WERI-Rb-1 (cell line): ENCODE measurements at regions not wholly inside any gene's neighbourhood (a gene's known extent, or its start where the extent isn't known, plus 50 kb on each side); places are given as distances from the start of the nearest gene placed in this dataset.

ENCODE experiments used
- DNase-seq: peaks from one replicate; pipeline ENCODE4 v3.0.0-alpha.2; 2020
- H3K27ac ChIP-seq: fragments of 250-450 bp; sonication (Bioruptor Pico); 2 replicates; pipeline ENCODE4 v1.5.1; 2020; ENCODE audit warnings: mild to moderate bottlenecking, moderate library complexity
- H3K27me3 ChIP-seq: fragments of 250-450 bp; sonication (Bioruptor Pico); 2 replicates; pipeline ENCODE4 v1.5.1; 2021; ENCODE audit warnings: mild to moderate bottlenecking, low read depth, moderate library complexity; ENCODE audit not compliant: insufficient read depth, severe bottlenecking
- H3K36me3 ChIP-seq: fragments of 250-450 bp; sonication (Bioruptor Pico); 2 replicates; pipeline ENCODE4 v1.5.1; 2020; ENCODE audit warnings: mild to moderate bottlenecking, moderate library complexity
- H3K4me3 ChIP-seq: 2 replicates; pipeline ENCODE4 v1.5.1; 2011; ENCODE audit warnings: low read depth, mild to moderate bottlenecking, control low read depth, low read length
- H3K9me3 ChIP-seq: fragments of 250-450 bp; sonication (Bioruptor Pico); 2 replicates; pipeline ENCODE4 v1.5.1; 2021; ENCODE audit warnings: mild to moderate bottlenecking, moderate library complexity; ENCODE audit not compliant: severe bottlenecking
- TF ChIP-seq, protein P1 (sequence below): IDR thresholded peaks from 2 replicates; pipeline ENCODE4 v1.5.1; 2011; ENCODE audit warnings: low read depth, mild to moderate bottlenecking, control low read depth, inconsistent platforms, low read length

DNA sequence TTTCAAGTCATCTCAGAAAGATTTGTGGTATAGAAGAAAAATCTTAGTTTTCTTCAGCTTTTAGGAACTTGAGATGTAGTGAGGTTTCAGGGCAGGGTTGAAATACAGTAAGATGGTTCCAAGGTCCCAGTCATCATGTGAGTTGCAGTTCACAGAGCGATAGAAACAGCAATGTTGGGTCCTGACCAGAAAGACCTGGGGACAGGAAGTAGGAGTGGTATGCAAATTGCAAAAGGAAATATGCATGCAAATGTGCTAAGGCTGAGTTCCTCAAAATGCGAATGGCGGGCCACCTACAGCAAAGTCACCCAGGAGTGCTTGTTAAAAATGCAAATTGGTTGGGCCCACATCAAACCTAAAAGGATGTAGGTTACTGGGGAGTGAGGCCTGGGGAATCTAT lies 1032.7 kb upstream of the TENM4 start:
- no peak overlapping the region for H3K4me3 ChIP-seq
- TF ChIP-seq, protein P1, sequence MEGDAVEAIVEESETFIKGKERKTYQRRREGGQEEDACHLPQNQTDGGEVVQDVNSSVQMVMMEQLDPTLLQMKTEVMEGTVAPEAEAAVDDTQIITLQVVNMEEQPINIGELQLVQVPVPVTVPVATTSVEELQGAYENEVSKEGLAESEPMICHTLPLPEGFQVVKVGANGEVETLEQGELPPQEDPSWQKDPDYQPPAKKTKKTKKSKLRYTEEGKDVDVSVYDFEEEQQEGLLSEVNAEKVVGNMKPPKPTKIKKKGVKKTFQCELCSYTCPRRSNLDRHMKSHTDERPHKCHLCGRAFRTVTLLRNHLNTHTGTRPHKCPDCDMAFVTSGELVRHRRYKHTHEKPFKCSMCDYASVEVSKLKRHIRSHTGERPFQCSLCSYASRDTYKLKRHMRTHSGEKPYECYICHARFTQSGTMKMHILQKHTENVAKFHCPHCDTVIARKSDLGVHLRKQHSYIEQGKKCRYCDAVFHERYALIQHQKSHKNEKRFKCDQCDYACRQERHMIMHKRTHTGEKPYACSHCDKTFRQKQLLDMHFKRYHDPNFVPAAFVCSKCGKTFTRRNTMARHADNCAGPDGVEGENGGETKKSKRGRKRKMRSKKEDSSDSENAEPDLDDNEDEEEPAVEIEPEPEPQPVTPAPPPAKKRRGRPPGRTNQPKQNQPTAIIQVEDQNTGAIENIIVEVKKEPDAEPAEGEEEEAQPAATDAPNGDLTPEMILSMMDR, result no peak
- H3K36me3 ChIP-seq, result no peaks in the 10 kb centered on the region
- peaks cover 31% of the 10 kb centered on the region for H3K27me3 ChIP-seq
- DNase-seq, result no peak
- H3K27ac ChIP-seq, result no peak overlapping the region
- H3K9me3 ChIP-seq, result no peaks in the 10 kb centered on the region

DNA sequence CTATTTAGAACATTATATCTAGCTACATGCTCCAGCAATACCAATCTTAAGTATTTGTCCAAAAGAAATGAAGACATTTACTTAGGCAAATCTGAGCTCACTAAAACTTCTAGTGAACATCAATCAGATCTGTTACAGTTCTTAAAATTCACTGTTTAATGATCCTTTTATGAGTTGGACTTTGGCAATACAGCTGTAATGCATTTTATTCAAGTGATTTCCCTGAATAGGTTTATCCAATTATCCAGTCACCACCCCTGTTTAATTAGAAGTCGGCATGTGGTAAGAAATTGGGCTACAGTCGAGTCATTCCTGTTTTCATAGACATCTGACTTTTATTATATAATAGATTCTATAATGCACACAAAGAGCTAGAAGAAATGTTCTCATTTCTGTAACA lies 1029.0 kb upstream of the TENM4 start:
- H3K9me3 ChIP-seq, result no peaks in the 10 kb centered on the region
- H3K4me3 ChIP-seq, result no peak overlapping the region
- TF ChIP-seq, protein P1, result no peak

DNA sequence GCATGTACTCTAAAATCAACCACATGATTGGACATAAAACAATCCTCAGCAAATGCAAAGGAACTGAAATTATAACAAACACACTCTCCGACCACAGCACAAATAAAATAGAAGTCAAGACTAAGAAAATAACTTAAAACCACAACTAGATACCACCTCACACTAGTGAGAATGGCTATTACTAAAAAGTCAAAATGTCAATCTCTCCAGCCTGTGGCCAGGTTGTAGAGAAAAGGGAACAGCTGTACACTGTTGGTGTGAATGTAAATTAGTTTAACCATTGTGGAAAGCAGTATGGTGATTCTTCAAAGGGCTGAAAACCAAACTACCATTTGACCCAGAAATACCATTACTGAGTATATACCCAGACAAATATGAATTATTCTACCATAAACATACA lies 1025.7 kb upstream of the TENM4 start:
- peaks cover 9% of the 10 kb centered on the region for H3K27me3 ChIP-seq
- H3K36me3 ChIP-seq, result no peaks in the 10 kb centered on the region
- H3K4me3 ChIP-seq, result no peak overlapping the region
- TF ChIP-seq, protein P1, result no peak
- no peaks in the 10 kb centered on the region for H3K9me3 ChIP-seq
- no peak for DNase-seq
- H3K27ac ChIP-seq, result no peak overlapping the region

More for the DNA sequence above, 1029.0 kb upstream of the TENM4 start:
- Histone ChIP-seq H3K27ac (no peak overlapping the region), H3K27me3 (peaks cover 12% of the 10 kb centered on the region), H3K36me3 (no peaks in the 10 kb centered on the region)
- no peak for DNase-seq

DNA sequence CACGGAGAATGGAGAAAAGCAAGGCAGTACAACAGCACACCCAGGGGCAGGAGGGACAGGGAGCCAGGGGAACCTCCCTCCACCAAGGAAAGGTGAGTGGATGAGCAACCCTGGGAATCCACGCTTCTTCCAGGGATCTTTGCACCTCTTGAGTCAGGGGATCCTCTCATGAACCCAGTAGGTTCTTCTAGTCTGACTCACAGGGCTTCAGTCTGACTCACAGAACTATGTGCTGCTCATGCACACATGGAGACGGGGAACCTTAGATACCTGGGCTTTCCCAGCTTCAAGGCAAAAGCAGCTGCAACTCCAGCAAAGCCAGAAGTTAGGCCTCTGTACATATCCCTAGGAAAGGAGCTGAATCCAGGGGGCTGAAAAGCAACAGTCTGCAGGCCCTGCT lies 1021.4 kb upstream of the TENM4 start:
- H3K36me3 ChIP-seq, result no peaks in the 10 kb centered on the region
- peaks cover 10% of the 10 kb centered on the region for H3K27me3 ChIP-seq
- no peak overlapping the region for H3K4me3 ChIP-seq
- H3K9me3 ChIP-seq, result no peaks in the 10 kb centered on the region
- TF ChIP-seq, protein P1, result no peak
- H3K27ac ChIP-seq, result no peak overlapping the region
- no peak for DNase-seq

DNA sequence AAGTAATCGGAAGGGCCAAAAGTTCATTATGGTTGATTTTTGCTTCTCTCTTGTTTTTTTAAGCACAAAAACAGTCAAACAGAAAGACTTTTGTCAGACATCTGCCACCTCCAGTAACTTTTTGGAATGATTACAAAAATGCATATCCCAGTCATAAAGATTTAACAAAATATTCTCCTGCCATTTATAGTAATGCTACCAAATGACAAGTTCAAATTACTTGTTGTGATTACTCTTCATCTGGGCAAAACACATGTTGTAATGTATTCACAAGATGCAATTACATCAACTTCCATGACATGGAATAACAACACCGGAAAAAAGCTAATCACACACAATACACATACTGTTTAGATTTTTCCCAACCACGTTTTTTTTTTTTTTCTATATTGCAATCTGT lies 1017.5 kb upstream of the TENM4 start:
- Histone ChIP-seq H3K27ac (no peak overlapping the region), H3K9me3 (no peaks in the 10 kb centered on the region), H3K4me3 (no peak overlapping the region), H3K27me3 (peaks cover 10% of the 10 kb centered on the region), H3K36me3 (no peaks in the 10 kb centered on the region)
- TF ChIP-seq, protein P1, result no peak
- no peak for DNase-seq

DNA sequence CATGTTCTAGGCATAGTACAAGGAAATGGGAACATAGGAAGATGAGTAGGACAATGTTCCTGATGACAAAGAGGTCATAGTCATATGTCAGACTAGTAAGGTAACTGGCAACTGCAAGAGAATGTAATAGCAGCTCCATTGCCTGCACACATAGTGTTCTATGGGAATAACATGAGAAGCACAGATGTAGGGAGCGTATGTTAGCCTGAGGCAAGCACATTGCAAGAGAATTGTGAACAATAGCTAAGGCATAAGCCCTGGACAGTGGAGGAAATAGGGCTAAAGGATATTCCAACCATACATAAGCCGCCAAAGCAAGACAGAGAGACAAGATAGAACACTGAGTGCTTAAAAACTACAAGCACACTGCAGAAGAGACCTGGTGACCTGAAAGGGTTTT lies 1017.0 kb upstream of the TENM4 start:
- TF ChIP-seq, protein P1, result no peak
- no peak overlapping the region for H3K27ac ChIP-seq
- H3K36me3 ChIP-seq, result no peaks in the 10 kb centered on the region
- DNase-seq, result no peak
- H3K9me3 ChIP-seq, result no peaks in the 10 kb centered on the region
- peaks cover 10% of the 10 kb centered on the region for H3K27me3 ChIP-seq
- no peak overlapping the region for H3K4me3 ChIP-seq
